Osteocyte (in vitro differentiated cells): ENCODE measurements at regions not wholly inside any gene's neighbourhood (a gene's known extent, or its start where the extent isn't known, plus 50 kb on each side); places are given as distances from the start of the nearest gene placed in this dataset.

Experiments
- DNase-seq: peaks from one replicate; pipeline ENCODE4 v3.0.0; 2021; ENCODE audit warnings: mixed read lengths; ENCODE audit not compliant: unreplicated experiment; ENCODE audit errors: extremely low spot score
- H3K27ac Mint-ChIP-seq: one replicate; pipeline ENCODE4 v1.8.0; 2021; ENCODE audit warnings: mild to moderate bottlenecking, mixed read lengths; ENCODE audit not compliant: unreplicated experiment
- H3K27me3 Mint-ChIP-seq: one replicate; pipeline ENCODE4 v1.8.0; 2021; ENCODE audit warnings: mixed read lengths; ENCODE audit not compliant: unreplicated experiment
- H3K36me3 Mint-ChIP-seq: one replicate; pipeline ENCODE4 v1.8.0; 2021; ENCODE audit warnings: mixed read lengths; ENCODE audit not compliant: unreplicated experiment
- H3K4me1 Mint-ChIP-seq: one replicate; pipeline ENCODE4 v1.8.0; 2021; ENCODE audit warnings: mixed read lengths; ENCODE audit not compliant: unreplicated experiment
- H3K4me3 Mint-ChIP-seq: one replicate; pipeline ENCODE4 v1.8.0; 2021; ENCODE audit warnings: mild to moderate bottlenecking, moderate library complexity, mixed read lengths; ENCODE audit not compliant: unreplicated experiment
- H3K9me3 Mint-ChIP-seq: one replicate; pipeline ENCODE4 v1.8.0; 2021; ENCODE audit warnings: mixed read lengths; ENCODE audit not compliant: unreplicated experiment
- TF ChIP-seq, protein P1 (sequence below): fragments of 200-600 bp; sonication (generic); IDR thresholded peaks from 2 replicates; pipeline ENCODE4 v1.5.0; 2021; ENCODE audit warnings: antibody characterized with exemption, mild to moderate bottlenecking, moderate library complexity

DNA sequence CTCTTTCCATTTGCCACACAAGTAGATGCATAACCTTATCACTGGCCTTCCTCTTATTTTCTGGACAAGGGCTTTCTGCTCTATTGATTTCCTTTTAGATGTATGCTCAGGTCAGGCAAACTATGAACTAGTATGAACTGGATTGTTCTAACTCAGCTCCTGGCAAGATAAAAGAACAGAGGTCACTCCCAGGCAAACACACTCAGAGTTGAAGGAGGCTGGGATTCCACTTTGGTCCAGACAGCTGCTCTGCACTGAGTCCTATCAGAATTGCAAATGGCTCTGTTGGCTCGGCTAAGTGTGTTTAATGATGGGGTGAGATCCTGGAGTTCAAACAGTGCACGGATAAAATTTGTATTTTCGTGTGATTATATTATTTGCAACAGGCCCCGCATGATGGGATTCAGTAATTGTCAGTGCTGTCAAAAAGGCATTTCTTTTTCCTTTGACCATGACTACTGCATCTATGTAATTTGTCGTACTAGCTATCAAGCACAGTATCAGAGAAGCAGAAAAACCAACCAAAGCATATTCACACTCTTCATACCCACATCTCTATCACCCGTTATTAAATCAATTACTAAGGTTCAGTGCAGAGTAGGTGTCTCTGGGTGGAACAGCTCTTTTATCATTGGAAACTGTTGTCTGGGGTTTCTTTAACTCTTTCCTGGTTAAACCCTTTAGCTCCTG is 288.1 kb upstream of the PRKCQ start:
- Mint-ChIP-seq H3K27ac (no peak overlapping the region), H3K36me3 (no peaks in the 10 kb centered on the region), H3K4me3 (no peak overlapping the region), H3K4me1 (no peaks in the 10 kb centered on the region), H3K9me3 (no peaks in the 10 kb centered on the region), H3K27me3 (peaks cover 32% of the 10 kb centered on the region)
- TF ChIP-seq, protein P1, sequence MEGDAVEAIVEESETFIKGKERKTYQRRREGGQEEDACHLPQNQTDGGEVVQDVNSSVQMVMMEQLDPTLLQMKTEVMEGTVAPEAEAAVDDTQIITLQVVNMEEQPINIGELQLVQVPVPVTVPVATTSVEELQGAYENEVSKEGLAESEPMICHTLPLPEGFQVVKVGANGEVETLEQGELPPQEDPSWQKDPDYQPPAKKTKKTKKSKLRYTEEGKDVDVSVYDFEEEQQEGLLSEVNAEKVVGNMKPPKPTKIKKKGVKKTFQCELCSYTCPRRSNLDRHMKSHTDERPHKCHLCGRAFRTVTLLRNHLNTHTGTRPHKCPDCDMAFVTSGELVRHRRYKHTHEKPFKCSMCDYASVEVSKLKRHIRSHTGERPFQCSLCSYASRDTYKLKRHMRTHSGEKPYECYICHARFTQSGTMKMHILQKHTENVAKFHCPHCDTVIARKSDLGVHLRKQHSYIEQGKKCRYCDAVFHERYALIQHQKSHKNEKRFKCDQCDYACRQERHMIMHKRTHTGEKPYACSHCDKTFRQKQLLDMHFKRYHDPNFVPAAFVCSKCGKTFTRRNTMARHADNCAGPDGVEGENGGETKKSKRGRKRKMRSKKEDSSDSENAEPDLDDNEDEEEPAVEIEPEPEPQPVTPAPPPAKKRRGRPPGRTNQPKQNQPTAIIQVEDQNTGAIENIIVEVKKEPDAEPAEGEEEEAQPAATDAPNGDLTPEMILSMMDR: no peak
- DNase-seq: no peak

DNA sequence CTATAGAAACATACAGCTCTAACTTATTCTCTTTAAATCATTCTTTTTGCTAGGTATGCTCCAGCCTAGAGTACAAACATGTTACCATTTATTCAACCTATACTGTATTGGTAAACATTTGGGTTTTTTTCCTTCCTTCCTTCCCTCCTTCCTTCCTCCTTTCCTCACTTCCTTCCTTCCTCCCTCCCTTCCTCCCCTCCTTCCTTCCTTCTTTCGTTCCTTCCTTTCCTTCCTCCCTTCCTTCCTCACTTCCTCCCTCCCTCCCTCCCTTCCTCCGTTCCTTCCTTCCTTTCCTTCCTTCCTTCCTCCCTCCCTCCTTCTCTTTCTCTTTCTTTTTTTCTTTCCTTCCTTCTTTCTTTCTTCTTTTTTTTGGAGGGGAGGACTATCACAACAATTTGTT is 286.7 kb upstream of the PRKCQ start:
- H3K4me1 Mint-ChIP-seq: no peaks in the 10 kb centered on the region
- peaks cover 32% of the 10 kb centered on the region for H3K27me3 Mint-ChIP-seq
- no peak for DNase-seq
- H3K27ac Mint-ChIP-seq: no peak overlapping the region
- no peaks in the 10 kb centered on the region for H3K9me3 Mint-ChIP-seq
- H3K36me3 Mint-ChIP-seq: no peaks in the 10 kb centered on the region
- no peak overlapping the region for H3K4me3 Mint-ChIP-seq
- TF ChIP-seq, protein P1: no peak

DNA sequence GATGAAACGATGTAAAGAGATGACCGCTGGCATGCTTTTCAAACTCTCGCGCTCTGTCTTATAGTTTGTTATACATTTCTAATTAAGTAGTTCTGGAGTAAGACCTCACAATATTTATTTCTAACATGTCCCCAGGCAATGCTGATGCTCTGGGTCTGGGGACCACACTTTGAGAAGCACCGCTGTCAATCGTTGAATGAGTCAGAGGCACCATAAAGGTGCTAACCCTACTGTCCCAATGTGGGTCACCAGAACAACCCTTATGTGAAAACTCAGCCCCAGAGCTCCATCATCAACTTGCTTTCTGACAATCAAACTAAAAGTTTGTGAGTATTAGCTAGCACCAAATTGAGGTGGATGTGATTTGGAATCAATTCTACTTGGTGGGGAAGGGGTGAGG is 284.1 kb upstream of the PRKCQ start:
- no peak for DNase-seq
- no peaks in the 10 kb centered on the region for H3K9me3 Mint-ChIP-seq
- TF ChIP-seq, protein P1: no peak
- no peaks in the 10 kb centered on the region for H3K36me3 Mint-ChIP-seq
- H3K27me3 Mint-ChIP-seq: peaks cover 22% of the 10 kb centered on the region
- H3K4me3 Mint-ChIP-seq: no peak overlapping the region
- no peaks in the 10 kb centered on the region for H3K4me1 Mint-ChIP-seq
- no peak overlapping the region for H3K27ac Mint-ChIP-seq

DNA sequence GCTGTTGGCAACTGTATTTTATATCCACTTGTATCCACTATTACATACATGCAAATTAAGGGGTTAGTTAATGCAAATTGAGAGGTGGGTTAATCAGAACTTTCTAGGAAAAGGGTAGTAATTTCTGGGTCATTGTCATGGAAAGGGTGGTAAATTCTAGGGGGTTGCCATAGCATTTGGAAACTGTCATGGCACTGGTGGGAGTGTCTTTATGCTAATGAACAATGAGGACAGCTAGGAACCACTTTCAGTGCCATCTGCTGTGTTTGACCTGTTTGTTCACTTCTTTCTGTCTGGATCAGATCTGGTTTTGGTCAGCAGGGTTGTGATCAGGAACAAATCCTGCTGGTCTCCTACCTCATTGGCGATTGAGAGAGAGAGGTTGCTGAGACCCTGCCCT is 283.3 kb upstream of the PRKCQ start:
- no peaks in the 10 kb centered on the region for H3K36me3 Mint-ChIP-seq
- no peak for DNase-seq
- H3K27ac Mint-ChIP-seq: no peak overlapping the region
- TF ChIP-seq, protein P1: no peak
- H3K4me1 Mint-ChIP-seq: no peaks in the 10 kb centered on the region
- H3K27me3 Mint-ChIP-seq: peaks cover 22% of the 10 kb centered on the region
- H3K4me3 Mint-ChIP-seq: no peak overlapping the region
- H3K9me3 Mint-ChIP-seq: no peaks in the 10 kb centered on the region

DNA sequence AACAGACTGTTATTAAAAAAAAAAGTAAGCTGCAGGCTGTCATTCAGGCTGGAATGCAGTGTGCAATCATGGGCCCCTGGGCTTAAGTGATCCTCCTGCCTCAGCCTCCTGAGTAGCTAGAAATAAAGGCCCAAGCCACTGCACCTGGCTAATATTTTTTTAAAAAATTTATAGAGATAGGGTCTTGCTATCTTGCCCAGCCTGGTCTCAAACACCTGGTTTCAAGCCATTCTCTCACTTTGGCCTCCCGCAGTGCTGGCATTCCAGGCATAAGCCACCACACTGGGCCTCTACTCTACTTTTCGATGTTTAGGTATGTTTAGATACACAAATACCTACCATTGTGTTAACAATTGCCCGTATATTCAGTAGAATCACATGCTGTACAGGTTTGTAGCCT is 270.4 kb upstream of the PRKCQ start:
- DNase-seq: no peak
- no peak overlapping the region for H3K4me3 Mint-ChIP-seq

More for the DNA sequence above, 270.4 kb upstream of the PRKCQ start:
- no peaks in the 10 kb centered on the region for H3K4me1 Mint-ChIP-seq
- peaks cover 13% of the 10 kb centered on the region for H3K27me3 Mint-ChIP-seq
- H3K36me3 Mint-ChIP-seq: no peaks in the 10 kb centered on the region
- H3K9me3 Mint-ChIP-seq: peaks cover 2% of the 10 kb centered on the region
- H3K27ac Mint-ChIP-seq: no peak overlapping the region
- TF ChIP-seq, protein P1: no peak
